ENCODE measurements at regions not wholly inside any gene's neighbourhood (a gene's known extent, or its start where the extent isn't known, plus 50 kb on each side); places are given as distances from the start of the nearest gene placed in this dataset.

GRCh38 chr14:54346257-54346656 is 50.5 kb upstream of the CDKN3 start:
- DNase-seq (ENCODE audit: low read depth in 2 of 2), result no peak

Data from activated CD4-positive, alpha-beta T cell treated with anti-CD3 and anti-CD28 coated beads for 24 hours (primary cell).